CD1c-positive myeloid dendritic cell (primary cell): ENCODE measurements at regions not wholly inside any gene's neighbourhood (a gene's known extent, or its start where the extent isn't known, plus 50 kb on each side); places are given as distances from the start of the nearest gene placed in this dataset.

Source experiments
- DNase-seq: peaks from one replicate; pipeline ENCODE4 v3.0.0-alpha.2; 2016; ENCODE audit errors: extremely low spot score

GRCh38 chr2:129627437-129627836, 352.0 kb upstream of the RAB6C start:
- DNase-seq = no peak

GRCh38 chr2:129636692-129637091, 342.8 kb upstream of the RAB6C start:
- DNase-seq = no peak

GRCh38 chr2:129641371-129641770, 338.1 kb upstream of the RAB6C start:
- no peak for DNase-seq

GRCh38 chr2:129642526-129643043, 336.9 kb upstream of the RAB6C start:
- no peak for DNase-seq

- no peak for DNase-seq
Observed at GRCh38 chr2:129645335-129645734, 334.1 kb upstream of the RAB6C start.

- DNase-seq = no peak
Observed at GRCh38 chr2:129646107-129646506, 333.4 kb upstream of the RAB6C start.

GRCh38 chr2:129653246-129653645, 326.2 kb upstream of the RAB6C start:
- no peak for DNase-seq

GRCh38 chr2:129654331-129654730, 325.1 kb upstream of the RAB6C start:
- DNase-seq = no peak

- no peak for DNase-seq
Observed at GRCh38 chr2:129656081-129656598, 323.3 kb upstream of the RAB6C start.

GRCh38 chr2:129658430-129658829, 321.0 kb upstream of the RAB6C start:
- no peak for DNase-seq

- no peak for DNase-seq
Observed at GRCh38 chr2:129661935-129662334, 317.5 kb upstream of the RAB6C start.

- no peak for DNase-seq
Observed at GRCh38 chr2:129667577-129667976, 311.9 kb upstream of the RAB6C start.

GRCh38 chr2:129672521-129672920, 306.9 kb upstream of the RAB6C start:
- DNase-seq = no peak

- DNase-seq = no peak
Observed at GRCh38 chr2:129673234-129673633, 306.2 kb upstream of the RAB6C start.

- no peak for DNase-seq
Observed at GRCh38 chr2:129673847-129674711, 305.4 kb upstream of the RAB6C start.

- no peak for DNase-seq
Observed at GRCh38 chr2:129678751-129679150, 300.7 kb upstream of the RAB6C start.

GRCh38 chr2:129681788-129682187, 297.7 kb upstream of the RAB6C start:
- DNase-seq = no peak

GRCh38 chr2:129689653-129690448, 289.6 kb upstream of the RAB6C start:
- no peak for DNase-seq

GRCh38 chr2:129695496-129695895, 284.0 kb upstream of the RAB6C start:
- DNase-seq = no peak

GRCh38 chr2:129698593-129698992, 280.9 kb upstream of the RAB6C start:
- no peak for DNase-seq

- DNase-seq = no peak
Observed at GRCh38 chr2:129699781-129700573, 279.5 kb upstream of the RAB6C start.
